ENCODE measurements at regions not wholly inside any gene's neighbourhood (a gene's known extent, or its start where the extent isn't known, plus 50 kb on each side); places are given as distances from the start of the nearest gene placed in this dataset.
"Not testable (repeated sequence)": the region's sequence is repeated elsewhere in the genome, so short reads cannot be mapped to it uniquely, and the experiment has no call there.

DNA sequence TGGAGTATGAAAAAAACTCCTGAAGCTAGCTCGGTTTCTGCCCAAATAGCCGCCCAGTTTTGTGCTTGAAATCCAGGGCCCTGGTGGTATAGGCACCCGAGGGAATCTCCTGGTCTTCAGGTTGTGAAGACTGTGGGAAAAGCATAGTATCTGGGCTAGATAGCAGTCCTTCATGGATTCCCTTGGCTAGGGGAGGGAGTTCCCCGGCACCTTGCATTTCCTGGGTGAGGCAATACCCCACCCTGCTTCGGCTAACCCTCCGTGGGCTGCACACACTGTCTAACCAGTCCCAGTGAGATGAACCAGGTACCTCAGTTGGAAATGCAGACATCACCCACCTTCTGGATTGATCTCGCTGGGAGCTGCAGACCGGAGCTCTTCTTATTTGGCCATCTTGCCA is 184.5 kb upstream of the SLC35B3 start:
- DNase-seq (ENCODE audit: low read depth in 3 of 3): no peak

DNA sequence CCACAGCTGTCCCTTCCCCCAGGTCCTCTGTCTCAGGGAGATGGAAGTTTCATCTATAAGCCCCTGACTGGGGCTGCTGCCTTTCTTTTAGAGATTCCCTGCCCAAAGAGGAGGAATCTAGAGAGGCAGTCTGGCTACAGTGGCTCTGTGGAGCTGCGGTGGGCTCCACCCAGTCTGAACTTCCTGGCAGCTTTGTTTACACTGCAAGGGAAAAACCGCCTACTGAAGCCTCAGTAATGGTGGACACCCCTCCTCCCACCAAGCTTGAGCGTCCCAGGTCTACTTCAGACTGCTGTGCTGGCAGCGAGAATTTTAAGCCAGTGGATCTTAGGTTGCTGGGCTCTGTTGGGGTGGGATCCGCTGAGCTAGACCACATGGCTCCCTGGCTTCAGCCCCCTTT is 184.1 kb upstream of the SLC35B3 start:
- DNase-seq (ENCODE audit: low read depth in 3 of 3): not testable (repeated sequence)

- DNase-seq (ENCODE audit: low read depth in 3 of 3): no peak
Observed at GRCh38 chr6:8608737-8609136, 173.4 kb upstream of the SLC35B3 start.

- no peak for DNase-seq (ENCODE audit: low read depth in 3 of 3)
Observed at GRCh38 chr6:8589941-8590729, 154.8 kb upstream of the SLC35B3 start.

GRCh38 chr6:8588176-8588575 is 152.8 kb upstream of the SLC35B3 start:
- DNase-seq (ENCODE audit: low read depth in 3 of 3): no peak

DNA sequence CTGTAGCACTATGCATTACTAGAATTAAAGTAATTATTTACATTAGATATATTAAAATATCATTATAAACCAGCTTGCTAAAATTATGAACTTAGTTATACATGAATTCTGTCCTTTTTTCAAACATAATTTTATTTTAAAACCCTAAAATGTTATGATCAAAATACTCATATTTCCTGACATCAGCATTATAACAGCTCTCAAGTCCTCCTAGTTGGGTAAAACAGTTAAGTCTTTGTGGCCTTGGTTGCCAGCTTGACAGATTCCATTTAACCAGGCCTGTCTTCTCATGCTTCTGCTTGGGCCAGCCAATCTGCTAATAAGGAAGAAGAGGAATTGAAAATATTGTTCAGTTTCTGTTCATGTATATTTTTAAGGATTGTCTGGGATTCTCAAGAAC is 147.9 kb upstream of the SLC35B3 start:
- DNase-seq (ENCODE audit: low read depth in 3 of 3): no peak

GRCh38 chr6:8579372-8579771 is 144.0 kb upstream of the SLC35B3 start:
- DNase-seq (ENCODE audit: low read depth in 3 of 3): no peak

- DNase-seq (ENCODE audit: low read depth in 3 of 3): no peak
Observed at GRCh38 chr6:8578006-8578405, 142.7 kb upstream of the SLC35B3 start.

DNA sequence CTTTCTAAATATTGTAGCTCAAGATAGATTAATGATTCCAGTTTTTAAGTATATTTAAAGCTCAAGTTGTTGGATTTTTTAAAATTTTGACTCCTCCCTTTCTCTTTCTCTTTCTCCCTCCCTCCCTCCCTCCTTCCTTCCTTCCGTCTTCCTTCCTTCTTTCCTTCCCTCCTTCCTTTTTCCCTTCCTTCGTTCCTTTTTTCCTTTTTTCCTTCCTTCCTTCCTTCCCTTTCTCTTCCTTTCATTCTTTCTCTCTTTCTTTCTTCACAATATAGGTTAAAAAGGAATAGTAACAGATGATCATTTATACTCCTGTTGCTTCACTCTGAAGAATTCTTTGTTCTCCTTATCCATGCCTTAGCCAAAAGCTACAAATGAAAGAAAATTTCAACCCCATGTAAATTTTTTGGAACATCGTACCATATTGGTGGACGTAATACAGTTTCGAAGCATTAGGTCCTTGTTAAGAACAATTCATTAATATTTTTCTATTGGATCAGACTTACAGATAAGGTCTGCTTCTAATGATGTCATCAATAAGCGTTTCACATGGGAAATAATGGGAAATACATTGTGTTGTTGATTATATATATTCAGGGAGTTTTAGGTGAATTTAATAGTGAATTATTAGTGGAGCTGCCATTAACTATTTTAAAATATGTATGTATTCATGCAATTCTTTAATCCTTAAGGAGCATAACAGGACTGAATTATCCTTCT is 139.6 kb upstream of the SLC35B3 start:
- no peak for DNase-seq (ENCODE audit: low read depth in 3 of 3)

- no peak for DNase-seq (ENCODE audit: low read depth in 3 of 3)
Observed at GRCh38 chr6:8574311-8574710, 139.0 kb upstream of the SLC35B3 start.

DNA sequence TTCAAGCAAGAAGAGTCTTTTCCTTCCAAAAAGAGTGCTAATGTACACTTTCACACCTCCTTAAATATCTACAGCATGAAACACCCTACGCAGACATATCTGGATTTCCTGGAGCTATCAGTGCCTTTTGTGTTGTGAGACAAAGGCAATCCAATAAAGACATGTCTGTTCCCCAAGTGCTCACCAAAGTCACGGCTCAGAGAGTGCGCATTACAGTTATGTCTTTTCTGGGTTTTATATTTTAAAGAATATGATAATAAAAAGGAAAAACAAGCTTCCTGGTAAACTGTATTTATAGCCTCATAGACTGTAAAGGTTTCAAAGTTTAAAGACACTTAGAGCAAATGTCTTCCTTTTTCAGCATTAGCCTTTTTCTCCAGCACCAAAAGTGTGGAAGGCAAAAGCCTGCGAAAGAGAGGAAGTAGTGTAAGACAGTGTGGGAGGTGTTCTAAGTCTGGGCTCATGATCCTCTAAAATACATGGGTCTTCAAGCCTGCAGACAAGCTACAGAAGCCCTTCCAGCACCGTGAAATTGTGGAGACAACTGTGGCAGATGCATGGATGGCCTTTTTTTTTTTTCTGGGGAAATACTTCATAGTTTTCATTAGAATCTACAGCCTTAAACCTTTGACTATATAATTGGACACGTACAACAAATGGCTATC is 135.0 kb upstream of the SLC35B3 start:
- DNase-seq (ENCODE audit: low read depth in 3 of 3): no peak

DNA sequence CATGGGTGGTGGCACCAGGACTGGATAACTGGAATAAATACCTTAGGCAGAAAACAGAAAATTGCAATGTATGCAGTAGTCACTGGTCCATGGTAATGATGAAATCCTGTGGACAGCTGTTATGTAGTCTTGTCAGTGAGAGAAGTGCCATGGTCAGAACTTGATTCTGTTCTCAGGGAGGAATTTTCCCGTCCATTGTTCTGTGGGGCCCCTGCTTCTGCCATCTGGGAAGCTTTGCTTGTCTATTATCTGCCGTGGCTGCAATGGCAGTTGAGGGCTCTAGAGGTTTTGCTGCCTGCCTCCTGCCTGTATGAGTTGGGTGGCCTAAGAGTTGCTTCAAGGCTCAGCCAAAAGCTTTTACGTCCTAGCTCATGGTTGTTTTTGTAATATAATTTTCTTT is 126.8 kb upstream of the SLC35B3 start:
- DNase-seq (ENCODE audit: low read depth in 3 of 3): no peak

GRCh38 chr6:8558953-8559352 is 123.6 kb upstream of the SLC35B3 start:
- no peak for DNase-seq (ENCODE audit: low read depth in 3 of 3)

- DNase-seq (ENCODE audit: low read depth in 3 of 3): no peak
Observed at GRCh38 chr6:8557014-8557748, 121.8 kb upstream of the SLC35B3 start.

GRCh38 chr6:8556370-8557013 is 121.1 kb upstream of the SLC35B3 start:
- DNase-seq (ENCODE audit: low read depth in 3 of 3): no peak

DNA sequence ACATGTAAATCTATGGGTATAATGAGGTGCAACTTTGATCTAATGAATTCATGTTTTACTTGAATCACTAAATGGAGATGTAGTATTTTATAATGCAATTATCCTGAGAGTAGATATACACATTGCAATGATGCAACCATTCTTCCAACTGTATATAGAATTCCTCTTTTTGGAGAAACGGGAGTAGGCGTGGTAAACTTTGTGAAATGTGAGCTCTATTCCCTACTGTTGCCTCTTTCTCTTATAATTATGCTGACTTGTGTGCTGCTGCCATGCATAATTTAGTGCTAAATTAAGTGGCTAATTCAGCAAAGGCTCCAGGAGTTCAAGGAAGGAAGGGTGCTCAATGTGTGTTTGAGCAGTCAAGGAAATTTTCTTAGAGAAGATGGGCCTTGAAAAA is 116.6 kb upstream of the SLC35B3 start:
- no peak for DNase-seq (ENCODE audit: low read depth in 3 of 3)

- DNase-seq (ENCODE audit: low read depth in 3 of 3): no peak
Observed at GRCh38 chr6:8551386-8551785, 116.0 kb upstream of the SLC35B3 start.

- no peak for DNase-seq (ENCODE audit: low read depth in 3 of 3)
Observed at GRCh38 chr6:8549074-8549790, 113.9 kb upstream of the SLC35B3 start.

GRCh38 chr6:8546496-8546895 is 111.2 kb upstream of the SLC35B3 start:
- DNase-seq (ENCODE audit: low read depth in 3 of 3): no peak

DNA sequence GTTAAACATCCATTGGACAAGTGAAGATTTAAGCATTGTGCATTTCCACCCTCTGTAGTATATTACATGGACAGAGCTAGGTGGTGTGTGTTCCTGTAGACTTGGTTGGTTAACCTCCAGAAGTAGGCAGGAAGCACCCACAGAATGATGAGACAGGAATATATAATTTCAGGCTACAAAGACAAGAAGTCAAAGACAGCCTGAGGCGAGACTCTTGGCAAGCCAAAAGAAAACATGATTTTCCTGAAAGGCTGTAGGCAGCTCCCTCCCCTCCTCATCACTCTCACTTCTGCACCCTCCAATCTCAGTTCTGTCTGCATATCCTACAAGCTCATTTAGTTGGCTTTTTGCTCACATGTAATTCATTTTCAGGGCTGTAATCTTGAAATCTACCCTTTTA is 110.0 kb upstream of the SLC35B3 start:
- DNase-seq (ENCODE audit: low read depth in 3 of 3): no peak

- no peak for DNase-seq (ENCODE audit: low read depth in 3 of 3)
Observed at GRCh38 chr6:8543714-8544113, 108.4 kb upstream of the SLC35B3 start.
